ENCODE measurements at regions not wholly inside any gene's neighbourhood (a gene's known extent, or its start where the extent isn't known, plus 50 kb on each side); places are given as distances from the start of the nearest gene placed in this dataset.

- no peak overlapping the region for H3K27ac ChIP-seq (ENCODE audit: low read depth, low read length)
- no peaks in the 10 kb centered on the region for H3K27me3 ChIP-seq (ENCODE audit: control insufficient read depth in 5 of 5, insufficient read depth in 4 of 5, low read length in 5 of 5)
- no peaks in the 10 kb centered on the region for H3K36me3 ChIP-seq (ENCODE audit: control insufficient read depth in 5 of 5, insufficient read depth in 5 of 5, low read length in 5 of 5)
- no peak overlapping the region for H3K9ac ChIP-seq (ENCODE audit: low read length in 5 of 5)
- peaks cover 0 to 4% (median 0%) of the 10 kb centered on the region in 5 donors for H3K4me1 ChIP-seq (ENCODE audit: control insufficient read depth in 5 of 5, insufficient read depth in 5 of 5, low read length in 5 of 5)
- no peak overlapping the region for H3K4me3 ChIP-seq (ENCODE audit: low read depth in 1 of 5, low read length in 5 of 5)
- H3K9me3 ChIP-seq (ENCODE audit: control insufficient read depth in 5 of 5, low read length in 5 of 5) = peaks cover 0 to 27% (median 16%) of the 10 kb centered on the region in 5 donors
Observed at GRCh38 chr12:65539023-65539422, 260.5 kb downstream of the MSRB3 start.

DNA sequence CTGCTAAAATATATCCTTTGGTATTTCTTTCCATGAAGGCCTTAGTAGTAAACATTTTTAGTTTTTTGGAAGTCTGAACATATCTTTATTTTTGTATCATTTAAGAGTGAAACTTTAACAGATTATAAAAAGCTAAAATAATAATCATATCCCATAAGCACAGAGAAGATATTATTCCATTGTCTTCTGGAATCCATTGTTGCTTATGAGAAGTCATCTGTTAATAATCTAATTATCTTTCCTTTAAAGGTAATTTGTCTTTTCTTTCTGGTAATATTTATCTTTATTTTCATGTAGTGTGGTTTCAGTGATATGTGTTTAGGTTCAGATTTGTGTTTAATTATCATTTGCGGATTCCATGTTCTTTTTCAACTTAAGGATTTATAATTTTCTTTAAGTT is 261.7 kb downstream of the MSRB3 start:
- no peaks in the 10 kb centered on the region for H3K27me3 ChIP-seq (ENCODE audit: control insufficient read depth in 5 of 5, insufficient read depth in 4 of 5, low read length in 5 of 5)
- H3K27ac ChIP-seq (ENCODE audit: low read depth, low read length) = no peak overlapping the region
- H3K4me1 ChIP-seq (ENCODE audit: control insufficient read depth in 5 of 5, insufficient read depth in 5 of 5, low read length in 5 of 5) = peaks cover 0 to 4% (median 0%) of the 10 kb centered on the region in 5 donors
- H3K4me3 ChIP-seq (ENCODE audit: low read depth in 1 of 5, low read length in 5 of 5) = no peak overlapping the region
- H3K9me3 ChIP-seq (ENCODE audit: control insufficient read depth in 5 of 5, low read length in 5 of 5) = peaks cover 0 to 27% (median 16%) of the 10 kb centered on the region in 5 donors
- no peaks in the 10 kb centered on the region for H3K36me3 ChIP-seq (ENCODE audit: control insufficient read depth in 5 of 5, insufficient read depth in 5 of 5, low read length in 5 of 5)
- no peak overlapping the region for H3K9ac ChIP-seq (ENCODE audit: low read length in 5 of 5)

- Histone ChIP-seq H3K9me3 (ENCODE audit: control insufficient read depth in 5 of 5, low read length in 5 of 5) (no peaks in the 10 kb centered on the region), H3K36me3 (ENCODE audit: control insufficient read depth in 5 of 5, insufficient read depth in 5 of 5, low read length in 5 of 5) (no peaks in the 10 kb centered on the region), H3K4me1 (ENCODE audit: control insufficient read depth in 5 of 5, insufficient read depth in 5 of 5, low read length in 5 of 5) (no peaks in the 10 kb centered on the region), H3K4me3 (ENCODE audit: low read depth in 1 of 5, low read length in 5 of 5) (no peak overlapping the region), H3K27ac (ENCODE audit: low read depth, low read length) (no peak overlapping the region), H3K9ac (ENCODE audit: low read length in 5 of 5) (no peak overlapping the region), H3K27me3 (ENCODE audit: control insufficient read depth in 5 of 5, insufficient read depth in 4 of 5, low read length in 5 of 5) (no peaks in the 10 kb centered on the region)
Observed at GRCh38 chr12:65546528-65546927, 268.0 kb downstream of the MSRB3 start.

DNA sequence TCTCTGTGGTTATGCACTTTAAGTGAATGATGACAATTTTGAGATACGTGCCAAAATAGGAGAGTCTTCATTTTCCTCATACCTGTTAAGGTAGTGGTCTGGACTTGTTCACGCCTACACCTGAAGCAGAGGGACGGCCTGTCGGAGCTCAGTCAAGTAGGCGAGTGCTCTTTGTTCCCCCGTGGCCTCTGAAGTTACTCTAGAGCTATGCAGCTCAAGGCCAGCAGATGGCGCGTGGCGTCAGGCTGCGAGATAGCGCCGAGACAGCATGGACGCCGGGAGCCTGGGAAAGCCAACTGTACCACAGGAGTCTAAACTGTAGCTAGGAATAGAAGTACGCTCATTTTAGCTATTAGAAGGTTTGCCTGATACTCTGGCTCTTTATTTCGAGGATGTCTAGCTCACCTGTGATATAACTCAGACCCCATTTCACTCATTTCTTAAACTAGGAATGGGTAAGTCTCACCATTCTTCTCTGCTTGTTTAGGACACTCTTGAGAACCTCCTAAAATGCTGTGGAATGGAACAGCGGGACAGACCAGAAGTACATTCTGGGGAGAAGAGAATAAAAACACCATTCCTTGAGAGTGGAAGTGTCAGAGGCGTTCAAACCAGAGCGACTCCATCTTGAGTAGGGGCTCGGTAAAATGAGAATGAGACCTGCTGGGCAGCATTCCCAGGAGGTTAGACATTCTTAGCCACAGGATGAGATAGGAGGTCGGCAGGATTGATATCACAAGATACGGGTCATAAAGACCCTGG is 267.4 kb upstream of the HMGA2 start:
- Histone ChIP-seq H3K27ac (ENCODE audit: low read depth, low read length) (no peak overlapping the region), H3K9ac (ENCODE audit: low read length in 5 of 5) (no peak overlapping the region), H3K36me3 (ENCODE audit: control insufficient read depth in 5 of 5, insufficient read depth in 5 of 5, low read length in 5 of 5) (no peaks in the 10 kb centered on the region), H3K4me1 (ENCODE audit: control insufficient read depth in 5 of 5, insufficient read depth in 5 of 5, low read length in 5 of 5) (peaks cover 0 to 5% (median 0%) of the 10 kb centered on the region in 5 donors), H3K9me3 (ENCODE audit: control insufficient read depth in 5 of 5, low read length in 5 of 5) (no peaks in the 10 kb centered on the region), H3K4me3 (ENCODE audit: low read depth in 1 of 5, low read length in 5 of 5) (no peak overlapping the region), H3K27me3 (ENCODE audit: control insufficient read depth in 5 of 5, insufficient read depth in 4 of 5, low read length in 5 of 5) (peaks cover 0 to 8% (median 0%) of the 10 kb centered on the region in 5 donors)

DNA sequence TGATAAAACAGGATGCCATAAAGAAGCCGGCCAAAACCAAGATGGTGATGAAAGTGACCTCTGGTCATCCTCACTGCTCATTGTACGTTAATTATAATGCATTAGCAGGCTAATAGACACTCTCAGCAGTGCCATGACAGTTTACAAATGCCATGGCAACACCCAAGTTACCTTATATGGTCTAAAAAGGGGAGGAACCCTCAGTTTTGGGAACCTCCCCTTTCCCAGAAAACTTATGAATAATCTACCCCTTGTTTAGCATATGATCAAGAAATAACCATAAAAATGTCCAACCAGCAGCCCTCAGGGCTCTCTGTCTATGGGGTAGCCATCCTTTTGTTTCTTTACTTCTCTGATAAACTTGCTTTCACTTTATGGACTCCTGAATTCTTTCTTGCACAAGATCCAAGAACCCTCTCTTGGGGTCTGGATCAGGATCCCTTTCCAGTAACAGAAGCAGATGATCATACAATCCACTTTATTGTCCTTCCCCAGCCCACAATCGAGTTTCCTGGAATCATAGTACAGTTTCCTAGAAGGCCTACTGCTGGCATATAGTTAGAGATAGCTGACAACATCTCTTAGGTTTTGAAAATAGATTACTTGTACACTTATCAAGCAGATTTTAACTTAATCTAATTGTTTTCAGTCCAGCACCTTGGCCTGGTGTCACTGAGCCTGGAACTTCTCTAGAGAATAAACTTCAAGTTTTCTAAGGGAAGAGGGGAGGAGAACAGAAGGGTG is 266.7 kb upstream of the HMGA2 start:
- H3K36me3 ChIP-seq (ENCODE audit: control insufficient read depth in 5 of 5, insufficient read depth in 5 of 5, low read length in 5 of 5) = no peaks in the 10 kb centered on the region
- H3K4me1 ChIP-seq (ENCODE audit: control insufficient read depth in 5 of 5, insufficient read depth in 5 of 5, low read length in 5 of 5) = peaks cover 0 to 5% (median 0%) of the 10 kb centered on the region in 5 donors
- no peaks in the 10 kb centered on the region for H3K9me3 ChIP-seq (ENCODE audit: control insufficient read depth in 5 of 5, low read length in 5 of 5)
- H3K4me3 ChIP-seq (ENCODE audit: low read depth in 1 of 5, low read length in 5 of 5) = no peak overlapping the region
- H3K9ac ChIP-seq (ENCODE audit: low read length in 5 of 5) = no peak overlapping the region
- H3K27me3 ChIP-seq (ENCODE audit: control insufficient read depth in 5 of 5, insufficient read depth in 4 of 5, low read length in 5 of 5) = peaks cover 0 to 12% (median 0%) of the 10 kb centered on the region in 5 donors
- H3K27ac ChIP-seq (ENCODE audit: low read depth, low read length) = no peak overlapping the region

GRCh38 chr12:65560286-65560685 is 264.0 kb upstream of the HMGA2 start:
- Histone ChIP-seq H3K36me3 (ENCODE audit: control insufficient read depth in 5 of 5, insufficient read depth in 5 of 5, low read length in 5 of 5) (no peaks in the 10 kb centered on the region), H3K9ac (ENCODE audit: low read length in 5 of 5) (no peak overlapping the region), H3K9me3 (ENCODE audit: control insufficient read depth in 5 of 5, low read length in 5 of 5) (no peaks in the 10 kb centered on the region), H3K4me1 (ENCODE audit: control insufficient read depth in 5 of 5, insufficient read depth in 5 of 5, low read length in 5 of 5) (peaks cover 0 to 5% (median 0%) of the 10 kb centered on the region in 5 donors), H3K27me3 (ENCODE audit: control insufficient read depth in 5 of 5, insufficient read depth in 4 of 5, low read length in 5 of 5) (peaks cover 0 to 12% (median 0%) of the 10 kb centered on the region in 5 donors), H3K4me3 (ENCODE audit: low read depth in 1 of 5, low read length in 5 of 5) (no peak overlapping the region), H3K27ac (ENCODE audit: low read depth, low read length) (no peak overlapping the region)

DNA sequence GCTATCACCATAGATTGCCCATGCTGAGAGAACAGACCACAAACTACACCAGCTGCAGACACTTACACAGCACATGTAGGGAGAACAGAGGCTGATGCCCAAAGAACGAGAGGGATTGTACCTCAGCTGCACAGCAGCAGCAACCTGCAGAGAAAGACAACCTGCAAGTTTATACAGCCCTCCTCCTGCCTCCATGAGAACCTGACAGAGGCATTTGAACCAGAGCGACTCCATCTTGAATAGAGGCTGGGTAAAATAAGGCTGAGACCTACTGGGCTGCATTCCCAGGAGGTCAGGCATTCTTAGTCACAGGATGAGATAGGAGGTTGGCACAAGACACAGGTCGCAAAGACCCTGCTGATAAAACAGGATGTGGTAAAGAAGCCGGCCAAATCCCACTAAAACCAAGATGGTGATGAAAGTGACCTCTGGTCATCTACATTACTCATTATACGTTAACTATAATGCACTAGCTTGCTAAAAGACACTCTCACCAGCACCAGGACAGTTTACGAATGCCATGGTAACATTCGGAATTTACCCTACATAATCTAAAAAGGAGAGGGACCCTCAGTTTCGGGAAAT is 262.4 kb upstream of the HMGA2 start:
- Histone ChIP-seq H3K9ac (ENCODE audit: low read length in 5 of 5) (no peak overlapping the region), H3K4me1 (ENCODE audit: control insufficient read depth in 5 of 5, insufficient read depth in 5 of 5, low read length in 5 of 5) (peaks cover 0 to 6% (median 5%) of the 10 kb centered on the region in 5 donors), H3K27me3 (ENCODE audit: control insufficient read depth in 5 of 5, insufficient read depth in 4 of 5, low read length in 5 of 5) (peaks cover 0 to 6% (median 0%) of the 10 kb centered on the region in 5 donors), H3K27ac (ENCODE audit: low read depth, low read length) (no peak overlapping the region), H3K4me3 (ENCODE audit: low read depth in 1 of 5, low read length in 5 of 5) (no peak overlapping the region), H3K36me3 (ENCODE audit: control insufficient read depth in 5 of 5, insufficient read depth in 5 of 5, low read length in 5 of 5) (no peaks in the 10 kb centered on the region), H3K9me3 (ENCODE audit: control insufficient read depth in 5 of 5, low read length in 5 of 5) (no peaks in the 10 kb centered on the region)

DNA sequence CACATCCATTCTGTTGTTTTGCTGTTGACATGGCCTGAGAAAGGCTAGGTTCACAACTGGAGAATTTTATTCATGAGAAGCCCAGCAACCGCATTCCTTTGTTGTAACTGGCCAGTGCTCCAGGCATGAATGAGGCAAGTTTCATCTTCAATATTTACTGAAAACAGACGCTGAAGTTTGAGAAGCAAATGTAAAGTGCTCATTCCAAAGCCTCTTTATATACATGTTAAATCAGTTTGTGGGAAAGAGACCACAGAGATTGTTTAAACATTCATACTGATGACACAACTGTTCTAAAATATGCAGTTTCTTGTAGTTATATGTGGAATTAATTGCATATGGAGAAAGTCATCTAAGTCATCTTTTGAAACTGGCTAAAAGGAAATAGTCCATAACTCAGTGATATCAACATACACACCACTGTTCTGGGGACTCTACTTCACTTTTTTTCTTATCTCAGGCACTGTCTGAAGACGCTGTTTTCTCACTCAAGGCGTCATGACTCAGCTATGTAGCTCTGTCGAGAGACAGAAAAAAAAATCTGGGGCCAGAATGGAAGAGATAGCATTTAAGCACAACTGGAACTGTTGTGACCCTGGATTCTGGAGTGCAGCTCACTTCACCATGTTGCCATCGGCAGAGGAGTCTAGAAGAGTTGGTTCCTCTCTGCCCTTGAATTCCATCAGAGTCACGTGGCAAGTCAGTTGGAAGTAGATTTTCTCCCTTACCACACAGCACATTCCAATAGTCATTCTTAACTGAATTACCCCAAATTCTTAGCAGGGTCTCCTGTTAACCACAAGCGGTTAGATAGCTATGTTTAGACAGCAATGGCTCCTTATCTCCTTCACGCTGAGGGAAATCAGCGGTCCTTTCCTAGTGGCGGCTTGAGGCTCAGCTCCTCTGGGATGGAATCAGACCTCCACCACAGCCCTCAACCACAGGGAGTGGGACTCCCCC is 258.4 kb upstream of the HMGA2 start:
- Histone ChIP-seq H3K9ac (ENCODE audit: low read length in 5 of 5) (no peak overlapping the region), H3K4me1 (ENCODE audit: control insufficient read depth in 5 of 5, insufficient read depth in 5 of 5, low read length in 5 of 5) (peaks cover 0 to 6% (median 5%) of the 10 kb centered on the region in 5 donors), H3K27ac (ENCODE audit: low read depth, low read length) (no peak overlapping the region), H3K27me3 (ENCODE audit: control insufficient read depth in 5 of 5, insufficient read depth in 4 of 5, low read length in 5 of 5) (peaks cover 0 to 6% (median 0%) of the 10 kb centered on the region in 5 donors), H3K4me3 (ENCODE audit: low read depth in 1 of 5, low read length in 5 of 5) (peak overlapping the region in 1 of 5 donors; percentile 35), H3K9me3 (ENCODE audit: control insufficient read depth in 5 of 5, low read length in 5 of 5) (no peaks in the 10 kb centered on the region), H3K36me3 (ENCODE audit: control insufficient read depth in 5 of 5, insufficient read depth in 5 of 5, low read length in 5 of 5) (no peaks in the 10 kb centered on the region)

GRCh38 chr12:65566751-65567150 is 257.5 kb upstream of the HMGA2 start:
- no peak overlapping the region for H3K9ac ChIP-seq (ENCODE audit: low read length in 5 of 5)
- no peak overlapping the region for H3K27ac ChIP-seq (ENCODE audit: low read depth, low read length)

More at GRCh38 chr12:65566751-65567150, 257.5 kb upstream of the HMGA2 start:
- no peaks in the 10 kb centered on the region for H3K9me3 ChIP-seq (ENCODE audit: control insufficient read depth in 5 of 5, low read length in 5 of 5)
- H3K36me3 ChIP-seq (ENCODE audit: control insufficient read depth in 5 of 5, insufficient read depth in 5 of 5, low read length in 5 of 5) = no peaks in the 10 kb centered on the region
- H3K27me3 ChIP-seq (ENCODE audit: control insufficient read depth in 5 of 5, insufficient read depth in 4 of 5, low read length in 5 of 5) = peaks cover 0 to 4% (median 0%) of the 10 kb centered on the region in 5 donors
- H3K4me3 ChIP-seq (ENCODE audit: low read depth in 1 of 5, low read length in 5 of 5) = no peak overlapping the region
- peaks cover 0 to 6% (median 5%) of the 10 kb centered on the region in 5 donors for H3K4me1 ChIP-seq (ENCODE audit: control insufficient read depth in 5 of 5, insufficient read depth in 5 of 5, low read length in 5 of 5)
